ENCODE measurements at regions not wholly inside any gene's neighbourhood (a gene's known extent, or its start where the extent isn't known, plus 50 kb on each side); places are given as distances from the start of the nearest gene placed in this dataset.

DNA sequence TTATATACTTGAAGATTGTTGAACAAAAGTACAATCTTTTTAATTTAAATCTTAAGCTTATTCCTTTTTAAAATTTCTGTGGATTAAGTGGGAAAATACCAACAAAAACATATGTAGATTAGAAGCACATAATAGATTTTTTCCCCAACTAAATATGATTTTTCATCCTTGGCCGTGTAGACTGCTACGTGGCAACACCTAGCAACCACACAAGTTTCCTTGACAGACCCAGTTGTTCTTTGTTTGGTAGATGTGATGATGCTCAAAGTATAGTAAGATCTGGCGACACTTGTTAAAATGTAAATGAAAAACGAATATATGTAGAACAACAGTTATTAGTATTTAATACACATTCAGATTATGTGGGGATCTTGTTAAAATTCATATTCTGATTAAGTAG is 271.0 kb upstream of the ROBO2 start:
- no peaks in the 10 kb centered on the region for H3K36me3 ChIP-seq (ENCODE audit: control insufficient read depth, insufficient read depth, low read length)
- CTCF ChIA-PET = no interaction called here
- ATAC-seq (no peak), DNase-seq (ENCODE audit: low read depth, low spot score) (no peak)
- TF ChIP-seq POLR2AphosphoS5 (IDR thresholded peaks at IDR 0.05; ENCODE audit: low read depth, low read length) (no peak), SIN3A (IDR thresholded peaks at IDR 0.05; ENCODE audit: borderline replicate concordance, insufficient read depth, low read depth, low read length) (no peak), TCF7L2 (IDR thresholded peaks at IDR 0.05; ENCODE audit: low read depth, low read length) (no peak)
- TF ChIP-seq, protein P1, sequence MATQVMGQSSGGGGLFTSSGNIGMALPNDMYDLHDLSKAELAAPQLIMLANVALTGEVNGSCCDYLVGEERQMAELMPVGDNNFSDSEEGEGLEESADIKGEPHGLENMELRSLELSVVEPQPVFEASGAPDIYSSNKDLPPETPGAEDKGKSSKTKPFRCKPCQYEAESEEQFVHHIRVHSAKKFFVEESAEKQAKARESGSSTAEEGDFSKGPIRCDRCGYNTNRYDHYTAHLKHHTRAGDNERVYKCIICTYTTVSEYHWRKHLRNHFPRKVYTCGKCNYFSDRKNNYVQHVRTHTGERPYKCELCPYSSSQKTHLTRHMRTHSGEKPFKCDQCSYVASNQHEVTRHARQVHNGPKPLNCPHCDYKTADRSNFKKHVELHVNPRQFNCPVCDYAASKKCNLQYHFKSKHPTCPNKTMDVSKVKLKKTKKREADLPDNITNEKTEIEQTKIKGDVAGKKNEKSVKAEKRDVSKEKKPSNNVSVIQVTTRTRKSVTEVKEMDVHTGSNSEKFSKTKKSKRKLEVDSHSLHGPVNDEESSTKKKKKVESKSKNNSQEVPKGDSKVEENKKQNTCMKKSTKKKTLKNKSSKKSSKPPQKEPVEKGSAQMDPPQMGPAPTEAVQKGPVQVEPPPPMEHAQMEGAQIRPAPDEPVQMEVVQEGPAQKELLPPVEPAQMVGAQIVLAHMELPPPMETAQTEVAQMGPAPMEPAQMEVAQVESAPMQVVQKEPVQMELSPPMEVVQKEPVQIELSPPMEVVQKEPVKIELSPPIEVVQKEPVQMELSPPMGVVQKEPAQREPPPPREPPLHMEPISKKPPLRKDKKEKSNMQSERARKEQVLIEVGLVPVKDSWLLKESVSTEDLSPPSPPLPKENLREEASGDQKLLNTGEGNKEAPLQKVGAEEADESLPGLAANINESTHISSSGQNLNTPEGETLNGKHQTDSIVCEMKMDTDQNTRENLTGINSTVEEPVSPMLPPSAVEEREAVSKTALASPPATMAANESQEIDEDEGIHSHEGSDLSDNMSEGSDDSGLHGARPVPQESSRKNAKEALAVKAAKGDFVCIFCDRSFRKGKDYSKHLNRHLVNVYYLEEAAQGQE (IDR thresholded peaks at IDR 0.05; ENCODE audit: insufficient read depth in 1 of 2, low read depth in 2 of 2, low read length in 1 of 2) = no peak
- TF ChIP-seq, protein P2, sequence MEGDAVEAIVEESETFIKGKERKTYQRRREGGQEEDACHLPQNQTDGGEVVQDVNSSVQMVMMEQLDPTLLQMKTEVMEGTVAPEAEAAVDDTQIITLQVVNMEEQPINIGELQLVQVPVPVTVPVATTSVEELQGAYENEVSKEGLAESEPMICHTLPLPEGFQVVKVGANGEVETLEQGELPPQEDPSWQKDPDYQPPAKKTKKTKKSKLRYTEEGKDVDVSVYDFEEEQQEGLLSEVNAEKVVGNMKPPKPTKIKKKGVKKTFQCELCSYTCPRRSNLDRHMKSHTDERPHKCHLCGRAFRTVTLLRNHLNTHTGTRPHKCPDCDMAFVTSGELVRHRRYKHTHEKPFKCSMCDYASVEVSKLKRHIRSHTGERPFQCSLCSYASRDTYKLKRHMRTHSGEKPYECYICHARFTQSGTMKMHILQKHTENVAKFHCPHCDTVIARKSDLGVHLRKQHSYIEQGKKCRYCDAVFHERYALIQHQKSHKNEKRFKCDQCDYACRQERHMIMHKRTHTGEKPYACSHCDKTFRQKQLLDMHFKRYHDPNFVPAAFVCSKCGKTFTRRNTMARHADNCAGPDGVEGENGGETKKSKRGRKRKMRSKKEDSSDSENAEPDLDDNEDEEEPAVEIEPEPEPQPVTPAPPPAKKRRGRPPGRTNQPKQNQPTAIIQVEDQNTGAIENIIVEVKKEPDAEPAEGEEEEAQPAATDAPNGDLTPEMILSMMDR (IDR thresholded peaks at IDR 0.05) = no peak
- no TSS peak for BruUV-seq (replicated peaks)
- in situ Hi-C loops (cut with HindIII; ENCODE audit: low pct_unique_long_range_greater_than_20kb, low sequenced_read_pairs) (no loop called here), intact Hi-C loops (cut with micrococcal nuclease; ENCODE audit: unreplicated experiment) (no loop called here)
- no peaks in the 10 kb centered on the region for H3K4me1 ChIP-seq (ENCODE audit: control insufficient read depth, insufficient read depth, low read length)
- no peak overlapping the region for H3K4me3 ChIP-seq (ENCODE audit: low read depth in 2 of 2, low read length in 2 of 2)
- no peak overlapping the region for H3K27ac ChIP-seq (ENCODE audit: low read length)
- POLR2A ChIA-PET = no interaction called here
- H3K27me3 ChIP-seq (ENCODE audit: control insufficient read depth, insufficient read depth, low read length) = no peaks in the 10 kb centered on the region
- no peaks in the 10 kb centered on the region; the same call in 1 of the 2 replicates for H3K9me3 ChIP-seq (ENCODE audit: control insufficient read depth, insufficient read depth, low read depth, low read length)

GRCh38 chr3:76776927-76777326 is 263.0 kb upstream of the ROBO2 start:
- no peaks in the 10 kb centered on the region for H3K9me3 ChIP-seq (ENCODE audit: control insufficient read depth, insufficient read depth, low read depth, low read length)
- in situ Hi-C loops (cut with HindIII; ENCODE audit: low pct_unique_long_range_greater_than_20kb, low sequenced_read_pairs) = no loop called here
- no peak overlapping the region for H3K4me3 ChIP-seq (ENCODE audit: low read depth in 2 of 2, low read length in 2 of 2)
- H3K36me3 ChIP-seq (ENCODE audit: control insufficient read depth, insufficient read depth, low read length) = no peaks in the 10 kb centered on the region
- ATAC-seq (no peak), DNase-seq (ENCODE audit: low read depth, low spot score) (no peak)
- H3K27me3 ChIP-seq (ENCODE audit: control insufficient read depth, insufficient read depth, low read length) = no peaks in the 10 kb centered on the region
- no peak overlapping the region for H3K27ac ChIP-seq (ENCODE audit: low read length)
- intact Hi-C loops (cut with micrococcal nuclease; ENCODE audit: unreplicated experiment) = no loop called here
- CTCF ChIA-PET = no interaction called here
- no peaks in the 10 kb centered on the region for H3K4me1 ChIP-seq (ENCODE audit: control insufficient read depth, insufficient read depth, low read length)
- no TSS peak for BruUV-seq (replicated peaks)
- TF ChIP-seq POLR2AphosphoS5 (IDR thresholded peaks at IDR 0.05; ENCODE audit: low read depth, low read length) (no peak), SIN3A (IDR thresholded peaks at IDR 0.05; ENCODE audit: borderline replicate concordance, insufficient read depth, low read depth, low read length) (no peak), TCF7L2 (IDR thresholded peaks at IDR 0.05; ENCODE audit: low read depth, low read length) (no peak)
- TF ChIP-seq, protein P2 (IDR thresholded peaks at IDR 0.05) = no peak
- TF ChIP-seq, protein P1 (IDR thresholded peaks at IDR 0.05; ENCODE audit: insufficient read depth in 1 of 2, low read depth in 2 of 2, low read length in 1 of 2) = no peak
- POLR2A ChIA-PET = no interaction called here

Measured in Panc1 (cell line).